HG03175 (cell line): ENCODE measurements at regions not wholly inside any gene's neighbourhood (a gene's known extent, or its start where the extent isn't known, plus 50 kb on each side); places are given as distances from the start of the nearest gene placed in this dataset.
A peak's percentile ranks its signal among the peaks of the same experiment; 100 is the strongest.

ENCODE experiments used
- ATAC-seq: cut with Tn5 transposase; IDR thresholded peaks from one replicate; pipeline ENCODE4 v1.9.1; 2021; ENCODE audit warnings: mild to moderate bottlenecking, moderate library complexity; ENCODE audit not compliant: unreplicated experiment

DNA sequence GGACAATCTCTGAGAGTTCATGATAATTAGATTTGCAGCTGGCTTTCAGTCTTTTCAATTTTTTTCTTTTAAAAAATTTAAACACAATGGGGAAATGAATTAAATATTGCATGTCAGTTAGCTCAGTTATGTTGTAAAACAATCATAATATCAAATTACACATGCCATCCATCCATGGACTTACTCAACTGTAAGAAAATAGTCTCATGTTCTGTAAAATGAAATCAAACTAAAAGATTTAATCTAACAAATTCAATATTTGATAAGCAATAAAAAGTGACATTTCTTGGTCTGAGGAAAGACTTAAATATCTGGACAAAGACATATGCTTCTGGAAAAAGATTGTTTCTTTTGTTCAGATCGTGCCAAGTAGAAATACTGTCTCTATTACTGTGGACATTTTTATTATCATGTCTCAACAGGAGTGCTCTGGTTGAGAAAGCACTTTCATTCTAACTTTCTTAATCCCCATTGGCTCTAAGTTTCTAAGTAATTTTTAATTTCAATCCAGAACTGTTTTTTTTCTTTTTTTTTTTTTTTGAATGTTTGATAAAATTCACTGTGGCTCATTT is 179.2 kb upstream of the FAM3C start:
- ATAC-seq = no peak

GRCh38 chr7:121574109-121574508 is 178.0 kb upstream of the FAM3C start:
- ATAC-seq = no peak

DNA sequence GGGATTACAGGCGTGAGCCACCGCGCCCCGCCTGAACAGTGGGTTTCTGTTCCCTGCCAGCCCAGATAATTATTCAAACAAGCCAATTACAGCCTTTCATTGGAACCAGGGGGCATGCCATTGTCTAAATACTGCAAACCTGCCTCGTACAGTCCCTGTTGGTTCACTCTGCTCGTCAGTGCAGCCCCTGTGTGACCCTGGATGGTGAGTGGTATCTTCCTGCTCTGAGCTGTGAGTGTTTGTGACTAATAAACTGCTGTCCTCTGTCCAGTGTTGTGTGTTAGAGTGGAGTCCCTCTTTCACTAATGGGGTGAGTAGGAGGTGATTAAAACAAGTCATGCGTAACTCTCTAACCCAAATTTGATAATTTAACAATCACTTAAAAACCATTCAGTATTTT is 176.5 kb upstream of the FAM3C start:
- ATAC-seq = no peak

- ATAC-seq = no peak
Measured at GRCh38 chr7:121570365-121570764, 174.3 kb upstream of the FAM3C start.

DNA sequence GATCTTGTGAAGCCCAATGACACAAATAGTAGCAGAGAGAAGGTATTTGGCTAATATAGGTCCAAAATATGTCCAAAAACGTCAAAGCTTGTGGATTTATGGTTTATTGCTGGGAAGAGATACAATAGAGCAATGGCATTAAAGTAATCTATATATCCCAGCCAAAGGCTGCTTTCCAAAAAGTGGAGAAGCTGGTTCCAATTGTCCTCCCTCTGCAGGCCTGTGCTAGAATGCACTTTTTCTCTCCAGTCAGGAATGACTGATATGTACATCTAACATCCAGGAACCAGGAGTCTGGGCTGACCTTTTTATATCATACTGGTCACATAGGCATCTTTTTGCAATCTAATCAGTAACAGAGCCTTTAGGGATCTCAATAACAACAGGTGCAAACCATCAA is 167.1 kb upstream of the FAM3C start:
- no peak for ATAC-seq

- no peak for ATAC-seq
Measured at GRCh38 chr7:121562259-121562658, 166.2 kb upstream of the FAM3C start.

DNA sequence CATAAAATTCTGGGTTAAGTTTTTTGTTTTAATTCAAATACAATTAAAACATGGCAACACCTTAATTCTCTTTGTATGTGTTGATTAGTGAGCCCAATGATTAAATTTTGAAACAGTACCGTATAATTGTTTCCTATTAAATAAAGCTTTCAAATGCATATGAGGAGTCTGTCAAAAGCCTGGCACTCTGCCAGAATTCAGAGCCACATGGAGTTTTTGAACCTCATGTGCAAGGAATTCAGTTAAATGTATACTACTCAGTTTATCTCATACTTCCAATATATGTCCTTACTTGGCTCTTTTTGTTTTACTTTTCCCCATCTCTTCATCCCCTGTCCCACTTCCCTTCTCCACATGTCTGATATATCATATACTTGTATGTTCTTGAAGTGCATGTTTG is 165.6 kb upstream of the FAM3C start:
- no peak for ATAC-seq

DNA sequence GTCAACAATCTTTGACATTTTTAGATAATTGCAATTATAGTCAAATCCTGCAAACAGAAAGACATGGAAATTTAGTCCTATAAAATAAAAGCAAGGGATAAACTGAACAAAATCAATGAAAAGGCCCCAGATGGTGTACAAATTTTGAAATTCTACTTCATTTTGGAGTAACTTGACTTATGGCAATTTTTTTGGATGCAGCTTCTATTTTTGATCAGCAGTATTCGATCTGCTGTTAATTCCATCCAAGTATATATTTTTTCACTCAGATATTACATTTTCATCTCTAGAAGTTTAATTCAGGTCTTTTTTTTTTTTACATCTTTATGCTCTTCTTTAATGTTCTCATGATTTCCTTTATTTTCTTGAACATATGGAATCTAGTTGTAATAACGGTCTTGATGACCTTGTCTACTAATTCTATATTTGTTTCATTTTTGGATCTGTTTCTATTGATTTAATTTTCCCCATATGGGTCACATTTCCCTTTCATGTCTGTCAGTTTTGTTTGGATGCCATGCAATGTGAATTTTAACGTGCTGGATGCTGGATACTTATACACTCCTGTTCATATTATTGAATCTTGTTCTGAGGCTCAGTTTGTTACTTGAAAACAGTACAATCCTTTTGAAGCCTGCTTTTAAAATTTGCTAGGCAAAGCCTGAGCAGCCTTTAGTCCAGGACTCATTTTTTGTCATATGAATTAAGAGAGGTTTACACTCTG is 164.3 kb upstream of the FAM3C start:
- no peak for ATAC-seq

DNA sequence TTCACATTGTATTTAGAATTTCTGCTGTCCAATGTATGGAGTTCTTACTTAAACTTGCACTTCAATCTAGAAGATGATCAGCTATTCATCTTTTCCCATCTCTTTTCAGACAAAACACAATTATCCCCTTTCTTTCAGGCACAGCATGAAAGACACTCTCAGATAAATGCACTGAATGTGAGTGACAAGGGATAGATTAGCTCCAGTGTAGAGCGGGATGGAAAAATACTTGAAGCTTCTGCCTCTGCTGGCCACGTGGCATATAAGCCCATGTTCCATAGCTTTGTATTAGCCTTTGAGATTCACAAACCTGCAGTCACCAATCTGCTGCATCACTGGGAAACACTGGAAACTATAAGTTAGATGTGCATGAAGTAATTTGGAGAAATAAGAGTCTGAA is 162.2 kb upstream of the FAM3C start:
- ATAC-seq = no peak

DNA sequence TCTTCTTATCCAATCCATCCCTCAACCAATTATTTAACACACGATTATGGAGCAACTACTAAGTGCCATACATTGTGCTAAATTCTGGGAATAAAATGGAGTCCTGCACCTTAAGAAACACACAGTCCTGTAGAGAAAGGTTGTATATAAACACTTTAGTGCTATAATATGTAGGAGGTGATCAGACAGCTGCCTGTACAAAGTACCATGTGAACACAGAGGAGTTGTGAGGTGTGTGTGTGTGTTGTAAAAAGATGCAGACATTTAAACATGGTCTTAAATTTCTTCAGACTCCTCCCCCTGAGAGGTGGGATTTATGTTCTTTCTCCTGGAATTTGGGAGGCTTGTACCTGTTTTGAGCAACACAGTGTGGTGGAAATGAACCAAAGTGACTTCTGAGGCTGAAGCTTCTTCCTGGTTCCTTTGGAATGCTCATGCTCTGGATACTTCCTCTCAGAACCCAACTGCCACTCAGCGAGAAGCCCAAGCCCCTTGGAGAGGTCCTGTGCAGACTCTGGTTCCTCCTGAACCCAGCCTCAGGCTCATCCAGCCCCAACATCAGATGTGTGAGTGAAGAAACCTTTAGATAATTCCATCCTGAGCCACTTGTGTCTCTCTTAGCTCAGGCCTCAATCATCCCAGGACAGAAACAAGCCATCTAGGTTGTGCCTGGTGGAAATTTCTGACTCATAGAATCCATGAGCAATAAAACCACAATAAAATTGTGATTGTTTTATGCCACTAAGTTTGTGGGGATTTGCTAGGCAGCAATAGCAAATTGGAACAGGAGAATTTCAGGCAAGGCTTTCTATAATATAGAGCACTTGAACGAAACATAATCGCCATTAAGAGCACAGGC is 161.2 kb upstream of the FAM3C start:
- ATAC-seq = no peak

- ATAC-seq = no peak
Measured at GRCh38 chr7:121555558-121555957, 159.4 kb upstream of the FAM3C start.

- peak; percentile 80 for ATAC-seq
Measured at GRCh38 chr7:121547544-121548092, 151.5 kb upstream of the FAM3C start.

DNA sequence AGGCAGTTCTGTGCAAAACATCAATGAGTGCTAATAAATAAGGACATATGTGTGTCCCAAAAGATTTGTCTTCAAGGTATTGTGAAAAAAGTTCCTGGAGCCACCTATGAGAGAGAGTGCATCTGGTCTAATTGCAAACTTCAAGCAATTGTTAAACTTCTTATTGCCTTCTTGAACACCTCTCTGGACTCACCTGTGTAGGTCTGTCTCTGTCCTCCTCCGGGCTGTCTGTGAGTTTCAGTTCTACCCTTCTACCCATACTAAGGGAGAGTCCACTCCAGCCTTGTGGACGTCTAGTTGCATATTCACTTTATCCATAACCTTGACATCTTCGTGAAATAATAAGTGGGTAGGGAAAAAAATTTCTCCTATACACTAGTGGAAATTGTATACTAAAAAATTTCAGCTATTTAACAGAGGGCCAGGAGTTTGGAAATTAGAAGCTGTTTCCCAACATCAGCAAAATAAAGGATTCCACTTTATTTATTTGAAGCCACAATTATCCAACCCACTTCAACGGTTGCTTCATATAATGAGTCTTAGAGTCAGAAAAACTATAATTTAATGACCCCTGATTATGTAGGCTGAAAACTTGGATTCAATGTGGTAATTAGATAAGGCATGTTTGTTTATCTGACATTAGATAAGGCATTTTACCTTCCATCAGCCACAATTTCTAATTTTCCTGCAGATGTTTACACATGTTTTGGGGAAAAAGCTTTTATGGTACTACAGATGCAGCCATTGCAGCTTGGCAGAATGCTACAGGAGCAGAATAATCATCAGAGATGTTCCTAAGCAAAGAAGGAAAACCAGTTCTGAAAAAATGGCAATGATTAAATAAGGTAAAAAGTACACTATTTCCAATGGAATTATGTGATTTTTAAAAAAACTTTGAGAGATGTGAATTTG is 150.8 kb upstream of the FAM3C start:
- ATAC-seq = no peak

DNA sequence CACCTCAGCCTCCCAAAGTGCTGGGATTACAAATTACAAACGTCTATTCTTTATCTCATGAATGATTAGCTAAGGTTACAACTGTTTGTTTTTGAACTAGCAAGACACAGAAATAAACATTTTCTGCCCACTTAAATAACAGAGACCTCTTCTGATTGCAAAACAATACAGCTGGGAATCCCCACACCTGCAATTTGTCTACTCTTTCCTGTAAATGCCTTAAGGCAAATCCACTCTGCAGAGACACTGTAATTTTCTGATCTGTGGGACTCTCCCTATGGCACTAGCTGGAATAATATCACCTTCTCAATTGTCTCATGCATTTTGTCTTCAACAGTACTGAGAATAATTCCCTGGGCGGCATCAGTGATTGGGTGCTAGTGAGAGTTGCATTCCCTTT is 149.3 kb upstream of the FAM3C start:
- no peak for ATAC-seq

GRCh38 chr7:121544726-121545125 is 148.6 kb upstream of the FAM3C start:
- peak; percentile 69 for ATAC-seq

- ATAC-seq = no peak
Measured at GRCh38 chr7:121544238-121544637, 148.1 kb upstream of the FAM3C start.

DNA sequence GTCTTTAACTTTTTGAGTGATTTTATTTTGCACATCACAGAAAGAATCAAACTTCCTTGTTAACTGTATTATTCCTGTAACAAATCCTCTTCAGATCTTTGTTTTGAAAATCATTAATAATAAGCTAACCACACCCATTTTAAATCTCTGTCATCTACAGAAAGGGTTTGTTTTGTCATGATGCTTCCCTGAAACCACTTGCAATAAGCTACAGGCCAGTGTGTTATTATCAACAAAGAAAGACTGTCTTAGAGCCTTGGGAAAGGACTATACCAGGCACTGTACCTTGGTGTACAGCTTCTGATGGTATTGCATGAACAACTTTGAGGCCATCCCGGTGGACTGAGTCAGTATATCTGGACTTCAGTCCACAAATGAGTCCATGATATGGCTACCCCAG is 145.3 kb upstream of the FAM3C start:
- no peak for ATAC-seq

DNA sequence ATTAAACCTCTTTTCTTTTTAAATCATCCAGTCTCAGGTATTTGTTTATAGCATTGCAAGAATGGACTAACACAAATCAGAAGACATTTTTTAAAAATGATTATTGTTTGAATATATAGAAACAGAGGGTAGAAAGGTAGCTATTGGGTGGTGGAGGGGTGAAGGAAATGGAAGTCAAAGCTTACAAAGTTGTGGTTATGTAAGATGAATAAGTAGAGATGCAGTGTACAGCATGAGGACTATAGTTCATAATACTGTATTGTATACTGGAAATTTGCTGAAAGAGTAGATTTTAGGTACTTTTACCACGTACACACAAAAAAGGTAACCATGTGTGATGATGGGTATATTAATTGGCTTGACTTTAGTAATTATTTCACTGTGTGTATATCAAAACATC is 144.0 kb upstream of the FAM3C start:
- ATAC-seq = no peak

DNA sequence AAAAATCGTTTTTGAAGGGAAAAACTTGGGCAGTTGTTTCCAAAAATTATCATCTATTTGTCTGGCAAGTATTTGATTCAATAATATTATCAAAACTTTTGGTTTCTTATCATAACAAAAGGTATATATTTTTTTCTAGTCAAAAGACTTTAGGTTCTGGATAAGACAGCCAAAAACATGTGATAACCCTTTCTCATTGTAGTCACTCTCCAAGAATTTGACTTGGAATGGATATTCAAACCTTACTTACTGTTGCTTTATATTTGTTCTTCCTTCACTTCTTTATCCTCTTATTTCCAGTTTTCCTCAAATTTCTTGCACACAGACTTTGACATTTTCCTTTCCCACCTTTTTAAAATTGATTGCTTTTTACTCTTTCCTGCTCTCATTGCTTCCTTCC is 140.9 kb upstream of the FAM3C start:
- no peak for ATAC-seq

- no peak for ATAC-seq
Measured at GRCh38 chr7:121531175-121532070, 135.3 kb upstream of the FAM3C start.
